ENCODE measurements at regions not wholly inside any gene's neighbourhood (a gene's known extent, or its start where the extent isn't known, plus 50 kb on each side); places are given as distances from the start of the nearest gene placed in this dataset.

- intact Hi-C loops (cut with DNase I): no loop called here
Observed at GRCh38 chrX:95029571-95029970, 1355.6 kb downstream of the FAM133A start.

GRCh38 chrX:95040104-95040503 lies 1366.1 kb downstream of the FAM133A start:
- DNase-seq (ENCODE audit: low spot score): no peak
- intact Hi-C loops (cut with DNase I): no loop called here

More at GRCh38 chrX:95029571-95029970, 1355.6 kb downstream of the FAM133A start:
- DNase-seq (ENCODE audit: low spot score): no peak

- intact Hi-C loops (cut with DNase I): no loop called here
Observed at GRCh38 chrX:95044331-95044730, 1370.3 kb downstream of the FAM133A start.

GRCh38 chrX:95055991-95056390 lies 1382.0 kb downstream of the FAM133A start:
- intact Hi-C loops (cut with DNase I): no loop called here
- no peak for DNase-seq (ENCODE audit: low spot score)

More at GRCh38 chrX:95044331-95044730, 1370.3 kb downstream of the FAM133A start:
- DNase-seq (ENCODE audit: low spot score): no peak

- intact Hi-C loops (cut with DNase I): no loop called here
- DNase-seq (ENCODE audit: low spot score): no peak
Observed at GRCh38 chrX:95056901-95057300, 1382.9 kb downstream of the FAM133A start.

GRCh38 chrX:95057341-95057740 lies 1383.3 kb downstream of the FAM133A start:
- no peak for DNase-seq (ENCODE audit: low spot score)
- intact Hi-C loops (cut with DNase I): no loop called here

- intact Hi-C loops (cut with DNase I): no loop called here
- no peak for DNase-seq (ENCODE audit: low spot score)
Observed at GRCh38 chrX:95058815-95059214, 1384.8 kb downstream of the FAM133A start.

- intact Hi-C loops (cut with DNase I): no loop called here
- DNase-seq (ENCODE audit: low spot score): no peak
Observed at GRCh38 chrX:95059909-95060308, 1385.9 kb downstream of the FAM133A start.

- intact Hi-C loops (cut with DNase I): no loop called here
- no peak for DNase-seq (ENCODE audit: low spot score)
Observed at GRCh38 chrX:95063554-95063953, 1389.5 kb downstream of the FAM133A start.

GRCh38 chrX:95065151-95065550 lies 1391.1 kb downstream of the FAM133A start:
- intact Hi-C loops (cut with DNase I): no loop called here

GRCh38 chrX:95071052-95071451 lies 1397.0 kb downstream of the FAM133A start:
- intact Hi-C loops (cut with DNase I): no loop called here

More at GRCh38 chrX:95065151-95065550, 1391.1 kb downstream of the FAM133A start:
- DNase-seq (ENCODE audit: low spot score): no peak

GRCh38 chrX:95071621-95072020 lies 1397.6 kb downstream of the FAM133A start:
- DNase-seq (ENCODE audit: low spot score): no peak
- intact Hi-C loops (cut with DNase I): no loop called here

More at GRCh38 chrX:95071052-95071451, 1397.0 kb downstream of the FAM133A start:
- DNase-seq (ENCODE audit: low spot score): no peak

GRCh38 chrX:95076449-95076848 lies 1402.4 kb downstream of the FAM133A start:
- intact Hi-C loops (cut with DNase I): loop anchor here (5.0 kb wide), 1 partner anchor 244 kb away; no protein-coding TSS in a partner anchor
- no peak for DNase-seq (ENCODE audit: low spot score)

GRCh38 chrX:95101851-95102390 lies 1427.9 kb downstream of the FAM133A start:
- no peak for DNase-seq (ENCODE audit: low spot score)
- intact Hi-C loops (cut with DNase I): no loop called here

GRCh38 chrX:95117556-95117955 lies 1443.5 kb downstream of the FAM133A start:
- no peak for DNase-seq (ENCODE audit: low spot score)
- intact Hi-C loops (cut with DNase I): no loop called here

- intact Hi-C loops (cut with DNase I): no loop called here
Observed at GRCh38 chrX:95145848-95146490, 1472.0 kb downstream of the FAM133A start.

GRCh38 chrX:95152810-95153209 lies 1478.8 kb downstream of the FAM133A start:
- intact Hi-C loops (cut with DNase I): no loop called here
- no peak for DNase-seq (ENCODE audit: low spot score)

More at GRCh38 chrX:95145848-95146490, 1472.0 kb downstream of the FAM133A start:
- DNase-seq (ENCODE audit: low spot score): no peak

GRCh38 chrX:95156566-95156965 lies 1482.6 kb downstream of the FAM133A start:
- DNase-seq (ENCODE audit: low spot score): no peak
- intact Hi-C loops (cut with DNase I): no loop called here

All from cardiac septum (tissue), 1 donor.